Germinal center (tissue), 1 donor: ENCODE measurements at regions not wholly inside any gene's neighbourhood (a gene's known extent, or its start where the extent isn't known, plus 50 kb on each side); places are given as distances from the start of the nearest gene placed in this dataset.
A peak's percentile ranks its signal among the peaks of the same experiment; 100 is the strongest.
"Not testable (repeated sequence)": the region's sequence is repeated elsewhere in the genome, so short reads cannot be mapped to it uniquely, and the experiment has no call there.

ENCODE experiments used
- DNase-seq: peaks from one replicate; pipeline ENCODE4 v3.0.0; 2012; ENCODE audit warnings: mixed read lengths, low spot score

DNA sequence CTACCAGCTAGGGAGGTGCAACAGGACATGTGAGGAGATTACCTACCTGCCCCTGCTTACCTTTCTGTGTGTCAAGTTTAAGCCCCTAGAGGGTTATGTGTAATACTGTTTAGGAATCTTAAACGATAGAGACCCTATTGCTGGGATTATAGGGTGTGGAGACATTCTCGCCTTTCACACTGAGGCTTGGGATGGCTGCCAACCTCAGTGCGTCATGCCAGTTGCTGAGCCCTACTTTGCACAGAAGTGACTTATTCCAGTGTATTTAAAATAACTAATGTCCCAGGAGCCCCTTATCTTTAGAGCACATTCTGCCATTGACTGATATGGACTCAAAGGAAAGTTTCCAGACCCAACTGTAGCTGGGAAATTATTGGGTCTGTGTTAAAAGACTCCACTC is 76.6 kb upstream of the XPA start:
- DNase-seq, result no peak

DNA sequence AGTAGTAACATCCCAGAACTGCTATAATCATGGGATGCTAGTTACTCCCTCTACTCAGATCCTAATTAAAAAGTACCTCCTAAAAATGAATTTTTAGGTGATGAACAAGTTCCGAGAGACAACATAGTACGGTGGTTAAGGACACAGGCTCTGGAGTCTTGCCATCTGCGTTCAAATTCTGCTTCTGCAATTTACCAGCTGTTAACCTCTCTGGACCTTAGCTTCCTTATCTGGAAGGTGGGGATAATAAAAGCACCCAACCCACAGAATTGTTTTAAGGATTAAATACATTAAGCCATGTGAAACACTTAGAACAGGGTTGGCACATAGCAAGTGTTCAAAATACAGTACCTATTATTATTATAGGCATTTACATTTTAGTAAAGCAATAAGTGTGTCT is 77.5 kb upstream of the XPA start:
- DNase-seq, result no peak

DNA sequence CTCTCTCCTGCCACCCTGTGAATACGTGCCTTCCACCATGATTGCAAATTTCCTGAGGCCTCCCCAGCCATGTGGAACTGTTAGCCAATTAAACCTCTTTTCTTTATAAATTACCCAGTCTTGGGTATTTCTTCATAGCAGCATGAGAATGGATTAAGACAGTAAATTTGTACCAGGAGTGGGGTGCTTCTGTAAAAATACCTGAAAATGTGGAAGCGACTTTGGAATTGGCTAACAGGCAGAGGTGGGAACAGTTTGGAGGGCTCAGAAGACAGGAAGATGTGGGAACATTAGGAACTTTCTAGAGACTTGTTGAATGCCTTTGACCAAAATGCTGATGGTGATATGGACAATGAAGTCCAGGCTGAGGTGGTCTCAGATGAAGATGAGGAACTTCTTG is 74.3 kb upstream of the FOXE1 start:
- DNase-seq, result not testable (repeated sequence)

DNA sequence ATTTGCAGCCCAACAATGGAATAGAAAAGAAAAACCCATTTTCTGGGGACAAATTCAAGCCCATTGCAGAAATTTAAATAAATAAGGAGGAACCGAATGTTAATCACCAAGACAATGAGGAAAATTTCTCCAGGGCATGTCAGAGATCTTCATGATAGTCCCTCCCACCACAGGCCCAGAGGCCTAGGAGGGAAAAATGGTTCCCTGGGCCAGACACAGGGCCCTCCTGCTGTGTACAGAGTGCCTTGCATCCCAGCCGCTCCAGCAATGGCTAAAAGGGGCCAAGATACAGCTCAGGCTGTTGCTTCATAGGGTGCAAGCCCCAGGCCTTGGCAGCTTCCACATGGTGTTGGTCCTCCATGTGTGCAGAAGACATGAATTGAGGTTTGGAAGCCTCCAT is 73.4 kb upstream of the FOXE1 start:
- DNase-seq, result no peak

DNA sequence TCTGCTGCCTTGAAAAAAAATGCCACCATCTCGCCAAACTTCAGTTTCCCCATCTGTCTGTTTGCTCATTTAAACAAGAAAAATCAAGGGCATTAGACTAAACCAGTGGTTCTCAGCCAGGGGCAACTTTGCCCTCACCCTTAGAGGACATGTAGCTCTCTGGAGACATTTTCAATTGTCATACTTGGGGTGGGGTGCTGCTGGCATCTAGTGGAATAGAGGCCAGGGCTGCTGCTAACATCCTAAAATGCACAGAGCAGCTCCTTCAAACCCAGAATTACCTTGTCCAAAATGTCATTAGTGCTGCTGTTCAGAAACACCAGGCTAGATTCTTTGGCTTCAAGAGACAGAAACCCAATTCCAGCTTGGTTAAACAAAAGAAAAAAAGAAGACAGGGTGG is 71.1 kb upstream of the FOXE1 start:
- no peak for DNase-seq

DNA sequence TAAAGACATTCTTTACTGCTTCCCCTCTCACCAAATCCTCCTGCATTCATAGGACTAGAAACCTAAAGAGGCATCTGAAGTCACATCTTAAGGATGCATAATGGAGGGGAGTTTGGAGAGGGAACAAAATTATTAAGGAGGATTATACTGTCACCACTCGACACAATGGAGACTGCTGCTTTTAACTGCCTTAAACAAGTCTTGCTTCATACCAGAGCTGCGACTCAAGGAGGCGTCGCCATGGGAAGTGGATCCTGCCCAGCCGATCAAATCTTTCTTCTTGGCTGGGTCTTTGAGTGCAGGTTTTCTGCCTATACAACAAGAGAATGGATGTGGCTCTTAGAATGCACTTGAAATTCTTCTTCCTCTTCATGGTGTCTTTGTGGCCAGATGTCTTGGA is 66.7 kb upstream of the FOXE1 start:
- no peak for DNase-seq

DNA sequence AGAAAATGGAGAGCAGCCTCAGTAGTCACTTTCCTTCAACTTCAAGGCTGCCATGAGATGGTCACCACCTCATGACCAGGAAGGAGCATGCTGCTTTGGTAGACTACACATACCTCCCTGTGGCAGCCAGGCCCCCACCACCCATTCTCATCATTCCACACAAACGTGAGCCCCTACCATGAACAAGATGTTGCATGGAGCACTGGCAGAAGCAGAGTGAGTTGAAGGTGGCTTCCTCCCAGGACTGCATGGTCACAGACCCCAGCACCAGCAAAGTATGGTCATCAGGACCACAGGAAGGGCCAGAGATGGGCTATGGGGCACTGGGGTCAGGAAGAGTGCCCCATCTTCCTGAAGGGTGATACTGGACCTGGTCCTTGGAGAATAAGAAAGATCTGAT is 65.5 kb upstream of the FOXE1 start:
- no peak for DNase-seq

DNA sequence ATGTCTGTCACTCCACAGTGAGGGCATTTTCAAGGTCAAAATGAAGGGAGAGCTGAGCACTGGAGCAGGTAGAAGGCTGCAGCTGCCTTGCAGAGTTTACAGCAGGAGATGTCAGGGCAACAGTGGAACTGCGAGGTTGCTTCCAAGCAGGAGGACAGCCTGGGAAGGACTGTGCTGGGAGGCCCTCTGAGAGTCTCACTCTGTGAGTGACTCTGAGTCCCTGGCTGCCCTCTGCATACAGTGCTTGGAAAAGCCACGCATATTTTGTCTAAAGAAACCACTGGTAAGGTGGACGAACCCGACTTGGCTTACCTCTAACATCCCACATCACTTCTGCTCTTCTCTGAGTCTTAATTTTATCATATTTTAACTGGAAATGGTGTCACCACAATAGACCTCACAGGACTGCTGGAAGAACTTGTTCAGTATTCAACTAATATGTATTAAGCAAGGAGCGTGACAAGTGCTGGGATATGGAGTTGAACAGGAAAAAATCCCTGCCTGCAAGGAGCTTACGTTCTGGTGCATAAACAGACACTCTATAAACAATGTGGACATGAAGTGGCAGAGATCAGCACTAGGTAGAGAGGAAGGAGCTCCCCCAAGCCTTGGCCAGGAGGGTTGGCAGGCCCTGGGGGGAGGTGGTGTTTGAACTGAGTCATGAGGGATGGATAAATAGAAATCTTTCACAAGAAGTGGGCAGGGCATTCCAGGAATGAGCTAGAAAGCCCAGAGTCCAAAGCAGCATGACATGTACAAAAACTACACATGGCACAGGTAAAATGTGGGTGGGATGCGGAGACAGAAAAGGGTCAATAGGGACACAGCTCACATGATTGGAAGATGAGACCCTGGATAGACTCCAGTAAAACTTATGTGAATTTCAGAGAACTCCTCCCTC is 64.0 kb upstream of the FOXE1 start:
- no peak for DNase-seq

DNA sequence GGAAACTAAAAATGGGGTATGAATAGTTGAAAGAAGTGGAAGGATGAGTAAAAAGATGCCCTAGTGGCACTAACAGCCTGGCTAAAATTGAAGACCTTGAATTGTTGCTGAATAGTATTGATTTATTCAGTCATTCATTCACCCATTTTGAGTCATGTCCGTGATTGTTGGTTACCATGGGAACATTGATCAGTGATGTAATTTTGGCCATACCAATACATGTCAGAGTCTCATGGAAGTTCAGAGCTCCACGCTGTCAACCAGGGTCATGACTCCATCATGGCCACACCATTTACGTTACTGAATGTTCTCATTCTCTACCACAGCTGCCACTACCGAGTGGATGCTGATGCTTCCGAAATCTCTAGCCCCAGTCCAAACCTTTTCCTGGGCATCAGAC is 62.5 kb upstream of the FOXE1 start:
- DNase-seq, result no peak

DNA sequence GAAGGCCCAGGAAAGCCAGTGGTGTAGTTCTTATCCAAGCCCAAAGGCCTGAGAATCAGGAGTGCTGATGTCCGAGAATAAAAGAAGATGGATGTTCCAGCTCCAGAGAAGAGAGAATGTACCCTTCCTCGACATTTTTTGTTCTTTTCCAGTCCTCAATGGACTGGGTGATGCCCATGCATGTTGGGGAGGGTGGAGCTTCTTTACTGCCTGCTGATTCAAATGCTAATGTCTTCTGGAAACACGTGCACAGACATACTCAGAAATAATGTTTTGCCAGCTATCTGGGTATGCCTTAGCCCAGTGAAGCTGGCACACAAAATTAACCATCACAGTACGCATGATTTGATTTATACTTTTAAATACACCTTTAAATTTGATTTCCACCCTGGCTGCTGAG is 61.5 kb upstream of the FOXE1 start:
- DNase-seq, result no peak

DNA sequence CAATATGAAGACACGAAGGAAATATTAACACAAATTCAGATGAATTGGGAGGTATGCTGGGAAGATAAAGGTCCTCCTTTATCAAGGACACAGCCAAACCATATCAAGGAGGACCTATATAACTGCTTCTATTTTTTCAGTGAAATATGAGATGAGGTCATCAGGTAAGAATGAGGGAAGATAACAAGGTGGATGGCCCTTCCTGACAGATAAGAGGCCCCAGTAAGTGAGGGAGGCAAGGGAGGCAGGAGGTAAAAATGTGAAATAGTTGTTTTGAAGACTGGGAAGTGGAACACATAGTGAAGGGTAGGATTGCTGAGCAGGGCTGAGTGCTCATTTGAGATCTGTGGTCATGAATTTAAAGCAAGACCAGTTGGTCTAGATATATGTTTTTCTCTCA is 60.0 kb upstream of the FOXE1 start:
- no peak for DNase-seq

DNA sequence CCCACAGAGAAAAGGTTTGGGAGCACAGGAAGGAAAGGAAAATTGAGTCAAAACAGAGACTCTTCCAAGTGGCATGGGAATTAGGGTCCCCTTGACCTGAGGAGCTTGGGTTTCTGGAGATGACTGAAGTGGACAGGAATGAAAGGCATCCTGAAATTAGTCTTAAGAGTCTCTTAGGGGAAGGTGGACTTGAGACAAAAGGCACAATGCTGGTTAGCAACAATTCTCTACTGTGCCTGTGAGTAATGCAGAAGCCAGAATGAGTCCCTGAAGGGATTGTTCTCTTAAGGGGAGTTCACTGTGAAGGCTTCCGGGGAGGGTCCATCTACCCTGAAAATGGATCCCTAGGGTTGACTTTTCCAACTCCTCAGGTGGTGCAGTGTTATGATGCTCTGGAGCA is 58.4 kb upstream of the FOXE1 start:
- no peak for DNase-seq

DNA sequence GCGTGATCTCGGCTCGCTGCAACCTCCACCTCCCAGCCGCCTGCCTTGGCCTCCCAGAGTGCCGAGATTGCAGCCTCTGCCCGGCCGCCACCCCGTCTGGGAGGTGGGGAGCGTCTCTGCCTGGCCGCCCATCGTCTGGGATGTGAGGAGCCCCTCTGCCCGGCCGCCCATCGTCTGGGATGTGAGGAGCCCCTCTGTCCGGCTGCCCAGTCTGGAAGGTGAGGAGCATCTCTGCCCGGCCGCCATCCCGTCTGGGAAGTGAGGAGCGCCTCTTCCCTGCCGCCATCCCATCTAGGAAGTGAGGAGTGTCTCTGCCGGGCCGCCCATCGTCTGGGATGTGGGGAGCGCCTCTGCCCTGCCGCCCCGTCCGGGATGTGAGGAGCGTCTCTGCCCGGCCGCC is 56.9 kb upstream of the FOXE1 start:
- not testable (repeated sequence) for DNase-seq

DNA sequence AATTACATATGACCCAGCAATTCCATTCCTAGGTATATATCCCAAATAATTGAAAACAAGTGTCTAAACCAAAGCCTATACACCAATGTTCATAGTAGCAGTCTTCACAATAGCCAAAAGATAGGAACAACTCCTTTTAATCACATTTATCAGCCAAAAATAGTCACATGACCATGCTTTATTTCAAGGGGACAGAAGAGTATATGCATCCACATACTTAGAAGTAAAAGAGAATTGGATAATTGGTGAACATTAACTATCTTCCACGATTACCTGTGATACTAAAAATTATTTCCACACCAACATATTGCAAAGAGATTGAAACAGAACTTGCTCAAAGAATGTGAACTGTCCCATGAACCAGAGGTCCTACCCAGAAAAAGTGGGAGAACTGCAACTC is 51.8 kb upstream of the FOXE1 start:
- DNase-seq, result no peak

DNA sequence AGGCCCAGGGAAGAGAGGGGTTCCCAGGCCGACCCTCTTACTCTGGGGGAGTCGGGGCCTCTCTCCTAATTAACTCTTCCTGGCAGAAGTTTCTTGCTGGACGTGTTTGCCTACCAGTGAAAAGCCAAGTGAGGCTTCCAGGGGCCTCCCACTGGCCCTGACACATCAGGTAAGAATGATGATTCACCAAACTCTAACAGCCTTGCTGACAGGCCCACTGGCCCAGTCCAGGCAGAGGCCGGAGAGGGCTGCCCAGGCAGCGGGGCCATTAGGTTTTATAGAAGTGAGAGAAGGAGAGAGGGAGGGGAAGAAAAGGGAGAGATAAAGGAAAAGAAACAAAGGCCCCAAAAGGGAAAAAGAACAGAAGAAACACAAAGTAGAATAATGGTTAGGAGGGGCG is 50.8 kb upstream of the FOXE1 start:
- DNase-seq, result no peak

DNA sequence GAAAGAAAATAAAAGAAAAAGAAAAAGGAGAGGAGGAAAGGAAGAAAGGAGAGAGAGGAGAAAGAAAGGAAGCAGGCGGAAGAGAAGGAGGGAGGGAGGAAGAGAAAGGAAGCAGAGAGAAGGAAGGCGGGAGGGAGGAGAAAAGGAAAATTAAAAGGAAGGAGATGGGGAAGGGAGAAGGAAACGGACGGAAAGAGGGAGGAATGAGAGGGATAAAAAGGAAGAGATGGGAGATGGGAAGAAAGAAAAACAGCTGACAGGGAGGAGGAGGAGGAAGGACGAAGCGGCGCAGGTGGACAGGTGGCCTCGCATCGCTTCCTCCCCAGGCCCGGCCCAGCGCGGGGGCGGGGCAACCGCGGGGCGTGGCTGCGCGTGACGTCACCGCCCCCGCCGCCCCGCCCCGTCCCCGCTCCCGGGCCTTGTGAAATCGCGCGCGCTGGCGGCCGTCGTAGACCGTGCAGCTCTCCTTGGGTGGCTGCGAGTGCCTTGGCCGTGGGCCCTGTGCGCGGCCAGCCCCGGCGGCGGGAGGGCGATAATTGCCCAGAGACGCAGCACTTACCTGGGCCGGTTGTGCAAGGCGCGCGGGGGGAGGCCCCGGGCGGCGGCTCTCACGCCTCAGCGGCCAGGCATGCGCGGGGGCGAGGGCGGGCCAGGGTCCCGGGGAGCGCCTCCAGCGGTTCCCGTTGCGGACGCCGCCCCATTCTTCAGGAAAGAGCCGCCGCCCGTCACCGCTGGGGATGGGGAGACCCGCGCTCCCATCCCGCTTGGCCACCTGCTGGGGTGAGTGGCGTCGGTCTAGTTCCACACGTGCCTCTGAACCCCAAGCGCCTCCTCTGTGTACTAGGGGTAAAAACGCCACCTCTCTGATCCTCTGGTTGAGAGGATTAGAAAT is 49.6 kb upstream of the FOXE1 start:
- peak; percentile 92 for DNase-seq
